HG03108 (cell line): ENCODE measurements at regions not wholly inside any gene's neighbourhood (a gene's known extent, or its start where the extent isn't known, plus 50 kb on each side); places are given as distances from the start of the nearest gene placed in this dataset.
"Not testable (repeated sequence)": the region's sequence is repeated elsewhere in the genome, so short reads cannot be mapped to it uniquely, and the experiment has no call there.

Experiments used
- ATAC-seq: cut with Tn5 transposase; IDR thresholded peaks from one replicate; pipeline ENCODE4 v1.9.1; 2021; ENCODE audit warnings: moderate library complexity; ENCODE audit not compliant: unreplicated experiment

DNA sequence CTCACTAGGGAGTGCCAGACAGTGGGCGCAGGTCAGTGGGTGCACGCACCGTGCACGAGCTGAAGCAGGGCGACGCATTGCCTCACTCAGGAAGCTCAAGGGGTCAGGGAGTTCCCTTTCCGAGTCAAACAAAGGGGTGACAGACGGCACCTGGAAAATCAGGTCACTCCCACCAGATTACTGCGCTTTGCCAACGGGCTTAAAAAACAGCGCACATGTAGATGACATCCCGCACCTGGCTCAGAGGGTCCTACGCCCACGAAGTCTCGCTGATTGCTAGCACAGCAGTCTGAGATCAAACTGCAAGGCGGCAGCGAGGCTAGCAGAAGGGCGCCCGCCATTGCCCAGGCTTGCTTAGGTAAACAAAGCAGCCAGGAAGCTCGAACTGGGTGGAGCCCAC lies 428.5 kb upstream of the SLC39A10 start:
- not testable (repeated sequence) for ATAC-seq

DNA sequence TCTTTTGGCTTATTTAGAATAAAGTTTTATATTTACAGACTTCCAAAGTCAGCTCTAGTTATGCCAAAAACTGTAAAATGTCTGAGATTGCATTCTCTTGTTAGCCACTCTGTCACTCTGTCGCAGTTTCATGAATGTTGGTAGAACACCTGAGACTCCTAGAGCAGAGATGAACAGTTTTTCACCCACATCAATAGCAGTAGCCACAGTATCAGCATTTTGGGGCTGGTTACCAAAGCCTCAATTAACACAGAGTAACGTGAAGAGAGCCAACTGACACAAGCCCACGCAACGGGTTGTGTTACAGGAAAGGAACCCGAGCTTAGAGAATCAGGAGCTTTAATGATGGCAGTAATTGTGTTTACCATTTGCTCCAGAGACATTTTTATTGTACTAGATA lies 443.0 kb upstream of the SLC39A10 start:
- no peak for ATAC-seq

DNA sequence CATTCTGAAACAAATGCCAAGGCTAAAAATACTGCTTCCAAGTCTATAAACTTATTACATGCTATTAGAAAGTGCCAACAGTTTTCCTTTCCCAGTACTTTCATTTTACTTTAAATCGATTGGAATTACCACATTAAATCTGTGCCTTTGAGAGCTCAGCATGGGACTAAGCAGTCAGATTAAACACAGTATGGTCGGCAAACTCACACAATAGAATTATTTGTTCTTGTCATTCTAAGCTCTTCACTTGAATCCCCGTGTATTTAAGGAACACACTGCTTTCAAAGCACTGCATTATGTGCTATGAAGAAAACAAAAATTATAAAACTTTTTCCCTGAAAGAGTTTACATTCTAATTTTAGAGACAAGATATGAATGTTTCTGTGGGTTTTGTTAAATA lies 444.4 kb upstream of the SLC39A10 start:
- ATAC-seq: no peak

DNA sequence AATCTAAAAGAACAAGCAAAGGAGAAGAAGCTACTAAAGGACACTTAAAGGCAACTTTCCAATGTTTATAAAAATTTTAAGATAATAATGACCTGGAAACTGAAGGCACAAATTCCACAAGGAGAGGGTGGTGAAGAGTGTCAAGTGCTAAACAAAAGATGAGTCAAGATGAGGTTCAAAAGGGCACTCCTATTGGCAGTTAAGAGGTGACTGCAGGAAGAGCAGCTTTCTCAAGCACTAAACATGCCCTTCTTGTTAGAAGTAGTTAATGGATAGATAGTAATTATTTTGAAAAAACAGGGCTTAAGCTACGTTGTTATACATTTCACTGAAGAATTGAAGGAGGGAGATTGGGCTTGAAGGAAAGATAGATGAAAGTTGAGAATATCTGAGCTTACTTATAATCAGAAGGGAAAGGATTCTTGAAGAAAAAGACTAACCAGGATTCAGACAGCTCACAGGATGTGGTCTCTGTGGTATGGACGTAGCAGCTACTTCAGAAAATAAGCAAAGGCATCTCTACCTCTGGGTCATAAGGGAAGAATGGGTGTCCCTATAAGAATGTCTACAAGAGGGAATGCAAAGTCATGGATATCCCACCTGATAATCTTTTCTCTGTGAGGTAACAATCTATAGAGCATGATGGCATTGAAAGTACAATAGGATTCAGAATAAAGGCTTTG lies 454.7 kb upstream of the SLC39A10 start:
- ATAC-seq: no peak

GRCh38 chr2:195199864-195200263 lies 457.2 kb upstream of the SLC39A10 start:
- ATAC-seq: no peak

DNA sequence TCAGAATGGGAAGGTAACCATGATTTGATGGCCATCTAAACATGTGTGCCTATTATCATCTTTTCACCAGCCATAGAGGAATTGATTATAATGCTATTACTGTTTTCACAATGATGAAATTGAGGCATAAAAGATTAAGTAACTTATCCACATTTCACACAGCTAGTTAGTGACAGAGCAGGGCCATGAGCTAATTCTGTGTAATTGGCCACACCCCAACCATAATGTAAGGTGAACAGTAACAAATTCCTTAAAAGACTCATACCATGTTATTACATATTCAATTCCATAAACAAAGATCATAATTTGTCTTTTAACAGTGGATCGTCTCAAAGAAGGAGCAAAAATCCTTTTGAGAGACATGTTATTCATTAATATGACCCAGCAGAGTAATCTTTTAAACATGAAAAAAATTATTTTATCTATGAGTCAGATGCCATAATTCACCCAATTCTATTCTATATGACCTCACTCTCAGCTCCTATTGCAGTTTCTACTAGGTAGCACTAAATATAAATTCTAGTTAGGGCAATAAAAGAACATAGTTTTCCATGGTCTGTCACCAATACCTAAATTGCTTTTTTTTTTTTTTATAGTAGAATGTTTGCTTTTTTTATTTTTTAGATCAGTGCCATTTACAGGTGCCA lies 475.8 kb upstream of the SLC39A10 start:
- no peak for ATAC-seq

- ATAC-seq: no peak
Observed at GRCh38 chr2:195168369-195168768, 488.7 kb upstream of the SLC39A10 start.

DNA sequence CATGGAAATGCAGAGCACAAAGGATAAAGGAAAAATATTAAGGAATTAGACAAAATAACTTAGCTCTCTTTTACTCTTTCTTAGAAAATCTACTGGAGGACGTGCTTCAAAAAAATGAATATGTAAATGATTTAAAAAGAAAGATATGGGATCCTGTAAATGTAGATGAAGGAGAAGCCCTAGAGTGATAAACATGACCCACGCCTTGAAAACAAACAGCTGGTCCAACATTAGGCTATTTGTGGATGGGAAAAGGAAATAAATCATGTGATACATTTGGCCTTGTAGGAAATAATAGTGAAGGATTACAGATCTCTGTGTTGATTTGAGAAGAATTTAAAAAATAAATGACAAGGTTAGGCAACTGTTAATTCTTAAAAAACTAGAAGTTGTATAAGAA lies 492.1 kb upstream of the SLC39A10 start:
- no peak for ATAC-seq

DNA sequence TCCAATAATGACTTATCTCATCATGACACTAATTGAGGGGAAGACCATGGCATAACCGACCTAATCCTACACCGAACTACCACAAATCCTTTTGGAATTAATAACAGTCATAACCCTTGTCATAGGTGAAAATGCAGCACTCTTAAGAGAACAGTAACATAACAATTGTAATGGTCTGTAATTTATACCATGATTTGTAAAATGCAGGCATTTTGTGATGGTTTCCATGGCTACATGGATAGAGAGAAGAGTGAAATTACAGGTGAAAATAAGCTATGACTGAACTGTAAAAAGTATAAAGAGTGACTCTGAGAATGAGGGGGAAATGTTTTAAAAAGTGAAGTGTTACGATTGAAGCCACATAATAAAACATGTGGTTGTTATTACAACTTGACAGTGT lies 494.1 kb upstream of the SLC39A10 start:
- ATAC-seq: no peak

DNA sequence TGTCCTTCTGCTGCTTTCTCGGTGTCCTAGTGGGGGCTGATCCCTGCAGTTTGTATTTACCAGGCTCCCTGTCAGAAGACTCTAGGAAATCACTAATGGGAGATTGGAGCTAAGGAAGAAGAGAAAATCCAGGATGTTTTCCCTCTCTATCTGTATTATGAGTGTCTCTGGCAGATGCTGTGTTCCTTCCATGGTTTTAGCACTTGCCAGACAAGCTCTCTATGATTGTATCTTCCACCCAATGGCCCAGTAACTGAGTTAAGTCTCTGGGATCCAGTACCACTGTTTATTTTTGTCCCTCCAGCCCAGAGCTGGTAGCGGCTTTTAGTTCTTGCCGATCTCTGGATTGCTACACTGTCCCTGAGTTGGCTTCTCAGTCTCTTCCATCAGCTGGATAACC lies 494.8 kb upstream of the SLC39A10 start:
- no peak for ATAC-seq

GRCh38 chr2:195160963-195161362 lies 496.1 kb upstream of the SLC39A10 start:
- ATAC-seq: no peak

DNA sequence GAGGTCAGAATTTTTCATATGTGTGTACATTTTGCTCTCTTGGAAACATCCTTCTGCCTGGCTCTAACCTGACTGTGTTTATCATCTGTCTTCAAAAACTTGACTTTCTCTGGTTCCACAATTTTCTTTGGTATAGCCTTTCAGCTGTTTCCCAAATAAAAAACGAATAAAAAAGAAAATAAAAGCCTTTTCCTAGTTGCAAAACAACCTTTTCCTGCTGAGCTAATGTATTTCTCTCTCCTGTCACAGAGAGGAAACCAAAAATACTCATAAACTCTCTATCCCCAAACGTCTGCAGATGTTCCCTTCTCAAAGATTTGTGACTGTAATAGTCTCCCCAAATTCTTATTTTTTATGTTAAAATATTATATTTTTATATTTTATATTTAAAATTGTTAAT lies 505.3 kb upstream of the SLC39A10 start:
- no peak for ATAC-seq

DNA sequence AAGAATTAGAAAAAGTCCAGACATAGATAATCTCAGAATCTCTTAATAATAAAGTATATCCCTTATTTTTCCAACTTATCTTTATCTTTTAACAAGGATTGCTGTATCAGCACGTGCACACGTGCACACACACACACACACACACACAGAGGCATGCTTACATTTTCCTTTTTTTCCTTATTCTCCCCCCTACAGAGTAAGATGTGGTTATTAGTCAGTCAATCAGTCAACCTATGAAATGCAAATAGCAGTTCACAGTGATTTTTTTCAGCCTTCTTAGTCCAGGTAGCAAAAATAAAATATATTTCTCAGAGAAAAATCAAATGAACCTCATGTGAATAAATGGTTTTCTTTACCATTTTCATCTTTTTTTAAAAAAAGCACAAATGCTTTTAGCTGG lies 506.2 kb upstream of the SLC39A10 start:
- no peak for ATAC-seq

DNA sequence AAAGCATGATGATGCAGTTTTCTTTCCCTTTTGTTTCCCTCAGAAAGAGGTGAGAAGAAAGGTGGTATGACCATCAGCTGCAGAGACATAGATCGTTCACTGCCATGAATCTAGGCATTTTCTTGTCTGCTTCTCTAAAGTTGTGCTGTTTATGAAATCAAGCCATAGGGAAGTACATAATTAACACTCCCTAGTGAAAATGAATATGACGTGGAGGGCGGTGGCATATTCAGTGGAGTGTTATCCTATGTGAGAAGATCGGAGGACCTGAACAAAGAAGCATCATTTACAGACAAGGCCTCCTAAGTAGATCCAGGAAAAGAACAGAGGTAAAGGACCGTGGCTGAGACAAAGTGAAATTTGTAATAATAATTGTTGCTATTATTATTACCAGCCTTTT lies 509.0 kb upstream of the SLC39A10 start:
- ATAC-seq: no peak

DNA sequence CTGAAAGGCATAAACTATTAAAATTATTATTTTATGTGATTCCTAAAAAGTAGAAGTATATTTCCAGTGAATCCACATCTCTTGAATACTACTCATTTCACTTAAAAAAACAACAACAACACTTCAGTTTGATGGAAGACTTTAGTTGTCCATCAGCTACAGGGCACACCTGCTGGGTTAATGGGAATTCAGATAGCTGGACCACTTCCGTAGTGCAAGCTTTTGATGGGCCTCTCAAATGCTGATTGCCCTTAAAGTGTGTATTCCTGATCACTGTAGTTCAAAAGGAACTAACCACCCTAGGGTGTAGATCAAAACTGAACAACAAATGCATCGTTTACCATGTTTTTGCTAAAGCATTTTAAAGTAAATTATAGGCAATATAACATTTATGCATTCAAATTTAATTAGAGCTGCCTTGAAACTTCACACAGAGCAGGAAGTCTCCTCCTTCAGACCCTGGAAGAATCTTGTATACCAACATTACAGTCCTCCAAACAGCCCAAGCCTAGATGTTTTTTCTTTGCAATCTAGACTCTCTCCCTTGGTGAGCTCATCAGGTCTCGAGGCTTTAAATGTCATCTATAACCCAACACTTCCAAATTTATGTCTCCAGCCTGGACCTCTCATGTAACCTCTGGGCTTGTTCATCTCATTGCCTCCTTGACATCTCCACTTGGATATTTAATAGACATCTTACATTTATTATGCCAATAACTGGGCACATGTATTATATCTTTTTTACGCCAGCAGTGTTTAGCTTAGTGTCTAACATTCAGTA lies 510.1 kb upstream of the SLC39A10 start:
- ATAC-seq: no peak

DNA sequence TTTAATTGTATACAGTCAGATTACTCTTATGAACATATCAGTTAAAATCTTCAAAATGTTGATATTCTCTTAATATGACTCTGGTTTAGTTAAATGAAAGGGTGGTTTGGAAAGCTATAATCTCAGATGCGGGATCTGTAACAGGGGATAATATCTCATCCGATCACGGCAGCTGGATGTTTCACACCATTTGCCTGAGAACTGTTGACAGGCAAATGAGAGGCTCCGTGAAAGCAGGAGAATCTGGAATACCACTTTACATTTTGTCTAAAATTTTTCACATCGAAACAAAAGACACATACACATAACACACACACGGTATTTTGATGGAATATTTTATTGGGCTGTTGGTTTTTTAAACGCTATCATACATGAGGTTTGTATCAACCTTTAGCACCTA lies 518.6 kb upstream of the SLC39A10 start:
- no peak for ATAC-seq

DNA sequence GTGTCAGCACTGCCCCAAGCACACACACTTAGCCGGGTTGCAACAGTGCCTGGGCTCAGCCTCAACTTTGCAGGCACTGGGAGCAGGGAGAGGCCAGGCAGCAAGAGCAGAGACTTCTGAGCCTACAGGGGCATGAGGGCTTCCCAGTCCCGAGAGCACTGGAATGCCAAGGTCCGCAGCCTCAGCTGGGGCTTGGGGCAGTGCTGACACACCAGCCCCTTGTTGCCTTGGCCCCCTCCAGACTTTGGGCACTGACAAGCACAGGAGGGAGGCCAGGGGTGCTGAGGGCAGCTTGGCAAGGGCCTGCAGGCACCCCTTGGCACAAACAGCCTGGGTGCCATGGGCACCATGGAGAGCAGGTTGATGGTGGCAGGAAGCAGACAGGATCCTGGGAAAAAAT lies 531.1 kb upstream of the SLC39A10 start:
- not testable (repeated sequence) for ATAC-seq

DNA sequence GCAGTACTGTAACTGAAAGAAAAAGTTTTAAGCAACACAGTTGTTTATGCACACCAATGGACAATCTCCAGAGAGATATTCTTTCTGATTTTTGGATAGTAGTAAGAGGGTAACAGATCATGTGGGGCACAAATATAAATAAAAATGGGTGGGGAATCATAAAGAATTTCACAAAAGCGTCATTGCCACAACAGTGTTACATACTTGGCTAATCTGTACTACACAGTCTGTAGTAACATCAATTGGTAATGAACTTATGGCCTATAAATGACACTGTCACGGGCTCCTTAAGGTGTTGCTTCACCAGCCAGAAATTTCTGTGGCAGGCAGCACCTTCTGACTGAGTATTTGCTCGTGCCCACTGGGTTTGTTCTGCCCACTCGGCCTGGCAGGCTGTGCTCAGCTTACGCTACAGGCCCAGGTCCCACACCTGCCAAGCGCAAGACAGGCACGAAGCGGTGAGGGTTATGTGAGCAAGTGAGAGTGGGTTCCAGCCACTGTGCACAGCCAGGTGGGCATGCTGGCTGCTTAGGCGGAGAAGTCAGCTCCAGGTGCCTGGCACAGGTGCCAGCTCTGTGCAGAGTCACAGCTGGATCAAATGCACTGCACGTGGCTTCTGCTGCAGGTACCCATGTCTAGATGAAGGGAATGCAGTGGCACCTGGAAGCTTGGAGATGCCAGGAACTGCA lies 532.5 kb upstream of the SLC39A10 start:
- no peak for ATAC-seq

- ATAC-seq: no peak
Observed at GRCh38 chr2:195122653-195123052, 534.4 kb upstream of the SLC39A10 start.

DNA sequence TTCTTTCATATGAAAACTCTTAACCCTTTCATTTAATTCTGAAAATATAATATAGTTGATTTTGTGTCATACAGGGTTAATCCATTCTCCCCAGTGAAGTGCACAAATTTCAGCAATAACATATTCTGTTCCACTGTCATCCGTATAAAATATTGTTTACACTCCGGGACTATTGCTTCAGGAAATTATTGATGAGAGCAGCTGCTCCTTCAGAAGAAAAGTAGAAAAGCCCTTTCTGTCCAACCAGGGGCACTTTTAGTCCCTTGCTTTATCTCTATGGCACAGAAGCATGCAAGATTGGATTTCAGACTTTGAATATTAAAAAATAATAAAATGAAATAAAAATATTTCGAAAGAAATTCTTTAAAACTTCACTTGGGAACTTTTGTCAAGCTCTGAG lies 535.7 kb upstream of the SLC39A10 start:
- ATAC-seq: no peak

DNA sequence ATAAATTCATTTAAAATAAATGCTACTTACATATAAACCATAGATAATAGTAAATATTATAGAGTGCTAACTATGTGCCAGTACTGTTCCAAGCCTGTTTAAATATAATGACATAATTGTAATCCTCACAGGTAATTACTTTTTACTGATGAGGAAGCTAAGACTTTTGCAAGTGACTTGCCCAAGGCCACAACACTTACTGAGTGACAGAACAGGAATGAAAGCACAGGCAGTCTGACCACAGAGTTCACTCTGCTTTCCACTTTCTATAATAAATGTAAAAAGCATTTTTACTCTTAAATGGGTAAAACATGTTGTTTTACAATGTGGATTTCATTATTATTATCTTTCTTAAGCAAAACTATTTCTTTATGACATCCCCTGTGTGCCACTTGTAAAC lies 537.8 kb upstream of the SLC39A10 start:
- no peak for ATAC-seq

DNA sequence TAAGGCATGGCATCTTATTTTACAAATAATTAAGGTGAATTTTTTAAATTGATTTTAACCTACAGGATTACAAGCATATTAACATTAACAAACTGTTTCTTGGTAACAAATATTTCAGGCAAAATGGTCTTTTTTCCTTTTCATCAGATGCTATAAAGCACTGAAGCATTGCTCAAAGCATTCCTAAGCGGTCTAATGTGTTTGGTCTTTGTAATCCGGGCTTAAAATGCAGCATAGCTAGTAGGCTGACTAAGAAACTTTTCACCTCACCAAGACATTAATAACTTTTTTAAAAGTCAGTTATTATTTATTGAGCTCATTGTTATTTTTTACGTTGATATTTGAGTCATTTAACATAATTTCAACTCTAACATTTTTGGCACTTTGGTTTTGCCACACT lies 538.8 kb upstream of the SLC39A10 start:
- no peak for ATAC-seq
